NCI-H2227 (cell line): ENCODE measurements at regions not wholly inside any gene's neighbourhood (a gene's known extent, or its start where the extent isn't known, plus 50 kb on each side); places are given as distances from the start of the nearest gene placed in this dataset.
"Not testable (repeated sequence)": the region's sequence is repeated elsewhere in the genome, so short reads cannot be mapped to it uniquely, and the experiment has no call there.

Source experiments
- DNase-seq: peaks from one replicate; lab custom pipeline; 2025; ENCODE audit not compliant: unreplicated experiment; lab: John Stamatoyannopoulos, UW

DNA sequence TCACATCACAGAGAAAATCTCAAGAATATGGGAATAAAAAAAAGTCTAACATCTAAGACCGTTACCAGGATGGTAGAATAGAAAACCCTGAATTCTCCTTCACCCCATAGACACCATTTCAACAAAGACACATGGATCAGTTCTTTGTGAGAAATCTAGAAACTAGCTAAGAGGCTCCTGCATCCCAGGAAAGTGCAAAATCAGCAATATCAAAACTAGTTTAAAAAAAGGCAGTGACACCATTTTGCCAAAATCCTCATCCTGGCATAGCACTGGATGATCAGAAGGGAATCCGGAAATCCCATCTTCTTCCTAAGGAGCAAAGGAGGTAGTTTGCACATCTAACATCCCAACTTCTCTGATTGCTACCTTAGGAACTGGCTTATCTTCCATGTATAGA is 88.9 kb upstream of the MAGEE2 start:
- no peak for DNase-seq

DNA sequence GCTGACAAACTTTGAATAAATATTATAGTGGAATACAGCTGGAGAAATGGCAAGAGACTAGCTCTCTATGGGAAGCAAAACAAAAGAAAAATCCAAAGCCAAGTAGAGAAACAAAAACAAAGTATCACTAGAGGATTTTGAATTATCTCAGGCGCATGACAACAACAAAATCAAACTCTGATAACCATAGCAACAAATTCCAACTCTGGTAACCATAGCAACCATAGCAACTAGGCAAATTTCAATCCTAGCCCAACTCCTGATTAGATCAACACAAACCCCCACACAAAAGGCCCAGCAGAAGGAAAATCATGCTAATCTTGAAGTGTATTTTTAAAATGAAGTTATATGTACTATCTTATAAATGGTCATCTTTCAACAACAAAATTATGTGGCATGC is 98.4 kb upstream of the MAGEE2 start:
- DNase-seq = no peak

DNA sequence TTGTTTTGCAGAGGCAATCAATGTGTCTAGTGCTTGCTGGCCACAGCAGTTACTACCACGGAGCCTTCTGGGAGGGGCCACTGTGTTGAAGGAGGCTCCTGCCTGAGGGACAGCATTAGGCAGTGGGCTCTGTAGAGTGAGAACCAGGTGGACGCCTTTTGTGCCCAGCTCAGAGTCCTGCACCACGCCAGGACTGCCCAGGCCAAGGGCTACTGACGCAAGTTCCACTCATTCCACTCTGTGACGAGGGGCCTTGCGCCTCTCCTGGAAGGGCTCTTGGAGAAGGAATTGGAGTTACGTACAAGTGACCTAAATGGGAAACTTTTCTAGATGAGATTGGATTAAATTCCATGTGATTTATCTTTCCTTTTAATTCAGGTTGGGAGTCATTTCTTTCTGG is 102.8 kb upstream of the MAGEE2 start:
- no peak for DNase-seq

DNA sequence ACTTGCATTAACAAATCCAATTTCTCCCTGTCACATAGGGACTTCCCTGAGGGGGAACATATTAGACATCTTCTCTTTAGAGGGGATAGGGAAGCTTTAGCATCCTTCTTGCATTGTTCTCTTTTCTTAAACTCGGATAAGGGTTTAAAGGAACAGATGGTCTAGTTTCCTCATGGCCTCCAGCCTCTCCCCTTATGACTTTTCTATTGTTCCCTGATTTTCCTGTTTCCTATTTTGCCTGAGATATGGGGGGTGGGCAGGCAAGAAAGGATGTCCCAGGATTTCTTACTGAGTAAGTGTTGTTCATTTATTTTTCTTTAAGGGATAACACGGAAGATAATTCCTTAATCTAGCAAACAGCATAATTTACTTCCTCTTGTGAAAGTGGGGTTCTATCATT is 107.7 kb upstream of the MAGEE2 start:
- no peak for DNase-seq

DNA sequence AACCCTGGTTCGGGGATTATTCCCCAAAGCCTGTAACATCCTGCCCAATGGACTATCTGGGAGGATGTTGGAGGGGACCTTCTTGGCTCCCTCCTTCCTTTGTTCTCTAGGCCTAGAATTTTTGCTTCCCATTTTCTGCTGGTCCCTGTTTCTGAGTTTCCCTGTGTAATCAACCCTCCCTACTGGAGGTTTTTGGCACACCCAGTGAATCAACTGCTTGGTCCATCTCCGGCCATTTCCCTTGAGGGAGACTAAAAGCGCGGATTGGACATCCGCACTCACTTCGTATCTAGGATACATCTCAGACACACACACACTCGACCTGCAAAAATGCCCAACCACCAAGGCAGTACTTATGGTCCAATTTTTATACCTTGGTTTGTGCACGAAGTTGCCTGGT is 108.2 kb upstream of the MAGEE2 start:
- DNase-seq = no peak

DNA sequence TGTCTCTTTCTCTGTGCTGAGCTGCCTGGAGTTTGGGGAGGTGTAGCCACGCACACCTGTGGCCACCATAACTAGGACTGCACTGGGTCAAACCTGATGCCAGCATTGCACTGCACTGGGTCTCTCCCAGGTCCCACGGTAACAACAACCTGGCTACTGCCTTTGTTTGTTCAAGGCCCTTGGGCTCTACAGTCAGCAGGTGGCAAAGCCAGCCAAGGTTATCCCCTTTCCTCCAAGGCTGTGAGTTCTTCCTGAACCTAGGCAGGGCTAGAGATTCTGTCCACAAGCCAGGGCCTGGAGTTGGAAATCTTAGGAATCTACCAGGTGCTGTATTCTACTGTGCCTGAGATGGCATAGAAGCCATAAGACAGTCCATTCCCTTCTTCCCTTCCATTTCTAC is 126.7 kb upstream of the MAGEE2 start:
- no peak for DNase-seq

DNA sequence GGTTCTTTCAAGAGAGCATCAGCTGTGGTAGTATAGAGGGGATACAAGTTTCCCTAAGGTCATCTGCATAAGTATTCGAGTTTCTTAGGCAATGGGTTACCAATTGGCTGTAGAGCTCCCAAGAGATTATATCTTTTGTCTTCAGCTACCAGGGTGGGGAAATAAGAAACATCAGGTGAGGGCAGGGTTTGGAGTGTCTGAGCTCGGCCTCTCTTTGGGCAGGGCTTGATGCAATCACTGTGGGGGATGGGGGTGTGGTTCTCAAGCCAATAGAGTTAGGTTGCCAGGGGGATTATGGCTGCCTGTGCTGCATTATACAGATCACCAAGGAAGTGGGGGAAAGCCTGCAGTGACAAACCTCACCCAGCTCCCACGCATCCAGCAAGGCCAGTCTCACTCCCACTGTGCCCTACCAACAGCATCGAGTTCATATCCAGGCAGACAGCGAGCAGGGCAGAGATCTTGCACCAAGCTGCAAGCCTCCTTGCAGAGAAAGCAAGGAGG is 172.1 kb upstream of the MAGEE2 start:
- no peak for DNase-seq

DNA sequence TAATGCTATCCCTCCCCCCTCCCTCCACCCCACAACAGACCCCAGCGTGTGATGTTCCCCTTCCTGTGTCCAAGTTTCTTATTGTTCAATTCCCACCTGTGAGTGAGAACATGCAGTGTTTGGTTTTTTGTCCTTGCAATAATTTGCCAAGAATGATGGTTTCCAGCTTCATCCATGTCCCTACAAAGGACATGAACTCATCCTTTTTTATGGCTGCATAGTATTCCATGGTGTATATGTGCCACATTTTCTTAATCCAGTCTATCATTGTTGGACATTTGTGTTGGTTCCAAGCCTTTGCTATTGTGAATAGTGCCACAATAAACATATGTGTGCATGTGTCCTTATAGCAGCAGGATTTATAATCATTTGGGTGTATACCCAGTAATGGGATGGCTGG is 176.3 kb upstream of the MAGEE2 start:
- not testable (repeated sequence) for DNase-seq

DNA sequence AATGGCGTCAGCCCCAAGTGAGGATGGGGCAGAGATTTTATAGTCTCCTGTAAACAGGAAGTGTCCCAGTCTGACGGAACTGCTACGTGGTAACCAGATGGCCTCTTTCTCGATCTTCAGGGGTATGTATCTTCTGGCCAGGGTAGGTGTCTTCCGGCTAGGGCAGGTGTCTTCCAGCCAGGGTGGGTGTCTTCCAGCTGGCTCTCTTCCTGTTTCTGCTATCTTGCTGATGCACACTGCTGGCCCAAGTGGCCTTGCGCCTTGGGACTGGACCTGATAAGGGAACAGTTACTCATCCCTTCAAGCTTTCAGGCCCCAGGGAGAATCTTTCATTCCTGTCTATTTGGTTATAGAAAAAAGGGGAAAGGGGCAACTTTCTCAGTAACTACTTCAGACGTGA is 178.7 kb upstream of the MAGEE2 start:
- DNase-seq = no peak

DNA sequence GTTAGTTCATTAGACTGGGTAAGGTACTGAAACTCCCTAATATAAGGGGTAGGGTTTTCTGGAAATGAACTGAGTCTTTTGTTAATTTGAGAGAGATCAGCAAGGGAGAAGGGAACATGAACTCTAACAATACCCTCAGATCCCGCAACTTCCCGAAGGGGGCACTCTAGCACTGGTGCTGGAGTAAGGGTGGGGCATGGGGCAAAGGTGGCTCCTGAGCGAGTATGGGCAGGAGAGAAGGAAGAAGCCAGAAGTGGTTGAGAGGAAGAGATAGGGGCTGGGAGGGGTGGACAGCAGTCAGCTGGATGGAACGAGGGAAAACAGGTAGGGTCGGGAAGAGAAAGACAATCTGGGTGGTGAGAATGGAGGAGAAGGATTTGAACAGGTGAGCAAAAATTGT is 183.2 kb upstream of the MAGEE2 start:
- DNase-seq = no peak

DNA sequence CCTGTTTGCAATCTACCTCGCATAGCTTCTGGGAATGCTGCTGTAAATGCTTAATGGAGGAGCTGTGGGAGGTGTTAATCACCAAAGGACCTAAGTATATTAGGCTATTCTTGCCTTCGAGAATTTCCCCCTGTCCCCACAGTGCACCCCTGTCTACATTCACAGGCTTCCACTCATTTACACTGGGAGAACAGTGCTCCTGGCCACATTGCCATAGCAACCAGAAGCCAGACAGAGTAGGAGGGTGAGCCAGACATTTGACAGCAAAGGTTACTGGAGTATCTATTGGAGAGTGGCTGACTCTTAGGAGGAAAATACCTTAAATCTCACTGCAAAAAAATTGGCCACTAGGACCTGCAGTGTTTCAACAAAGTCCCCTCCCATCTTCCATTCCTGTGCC is 185.9 kb upstream of the PBDC1 start:
- DNase-seq = no peak

DNA sequence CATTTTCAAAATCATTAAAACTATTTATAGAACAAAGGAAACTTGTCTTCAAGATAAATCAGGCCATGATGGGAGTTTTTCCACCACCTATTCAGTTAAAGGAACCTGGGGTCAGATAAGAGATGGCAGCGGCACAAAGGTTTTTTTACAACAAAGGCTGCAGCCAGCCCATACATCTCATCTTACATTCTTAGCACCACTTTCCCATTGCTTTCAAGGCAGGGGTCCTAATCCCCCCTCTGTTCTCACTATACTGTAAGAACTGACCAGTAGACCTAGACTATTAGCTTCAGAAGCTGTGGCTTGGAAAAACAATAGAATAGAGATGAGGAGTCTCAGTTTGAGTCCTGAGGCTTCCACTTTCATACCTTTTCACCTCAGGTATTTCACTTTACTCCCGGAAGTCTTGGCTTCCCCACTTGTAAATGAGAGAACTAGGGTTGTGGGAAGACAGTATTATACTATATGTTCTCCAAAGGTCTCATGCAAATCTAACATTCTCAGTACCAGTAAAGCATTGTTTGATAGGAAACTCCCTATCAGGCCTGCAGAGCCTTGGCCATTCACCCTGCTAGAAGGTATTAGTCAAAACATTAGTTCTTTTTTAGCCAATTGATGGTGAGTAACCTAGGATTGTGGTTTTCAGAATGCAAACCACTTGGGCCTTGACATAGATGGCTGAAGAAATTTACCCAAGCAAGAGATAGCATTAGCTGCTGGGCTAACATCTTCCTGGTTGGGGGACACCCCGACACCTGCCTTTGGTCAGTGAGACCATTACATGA is 182.9 kb upstream of the PBDC1 start:
- DNase-seq = no peak

DNA sequence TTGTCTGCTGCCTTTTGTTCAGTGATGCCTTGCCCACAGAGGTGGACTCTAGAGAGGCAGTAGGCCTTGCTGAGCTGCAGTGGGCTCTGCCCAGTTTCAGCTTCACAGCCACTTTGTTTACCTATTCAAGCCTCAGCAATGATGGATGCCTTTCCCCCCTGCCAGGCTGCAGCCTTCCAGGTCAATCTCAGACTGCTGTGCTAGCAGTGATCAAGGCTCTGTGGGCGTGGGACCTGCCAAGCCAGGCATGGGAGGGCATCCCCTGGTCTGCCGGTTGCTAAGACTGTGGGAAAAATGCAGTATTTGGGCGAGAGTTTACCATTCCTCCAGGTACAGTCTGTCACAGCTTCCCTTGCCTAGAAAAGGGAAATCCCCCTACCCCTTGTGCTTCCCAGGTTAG is 175.2 kb upstream of the PBDC1 start:
- no peak for DNase-seq

DNA sequence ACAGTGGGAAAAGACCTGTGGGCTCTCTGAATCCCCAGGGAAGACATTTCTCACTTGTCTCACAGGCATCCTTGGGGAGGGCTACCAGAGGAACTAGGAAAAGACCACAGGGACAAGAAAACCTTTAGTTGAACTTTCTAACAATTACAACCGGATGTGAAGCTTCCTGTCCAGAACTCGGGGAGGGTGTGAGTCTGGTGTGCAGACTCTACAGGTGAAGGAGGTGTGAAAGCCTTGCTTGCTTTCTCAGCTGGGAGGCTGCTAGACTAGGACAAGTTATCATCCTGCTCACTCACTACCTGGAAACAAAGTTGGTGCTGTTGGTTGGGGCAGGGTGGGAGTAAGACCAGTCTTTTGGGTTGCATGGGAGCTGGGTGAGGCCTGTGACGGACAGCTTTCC is 158.5 kb upstream of the PBDC1 start:
- no peak for DNase-seq

DNA sequence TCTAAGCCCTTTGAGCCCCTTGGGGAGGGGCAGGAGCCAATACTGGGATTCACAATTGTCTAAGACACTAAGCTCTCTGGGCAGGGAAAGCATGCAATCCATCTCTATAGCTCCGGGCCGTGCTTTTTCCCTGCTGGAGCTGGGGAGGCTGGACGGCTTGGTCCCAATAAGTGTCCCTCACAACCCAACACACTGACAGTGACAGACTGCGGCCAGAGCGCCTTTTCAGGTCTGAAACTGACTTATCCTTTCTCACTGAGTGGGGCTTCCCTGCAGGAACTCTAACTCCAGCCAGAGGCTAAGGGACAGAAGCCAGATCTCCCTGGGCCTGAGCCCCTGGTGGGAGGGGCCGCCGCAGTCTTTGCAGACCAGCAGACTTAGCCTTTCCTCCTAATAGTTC is 146.6 kb upstream of the PBDC1 start:
- no peak for DNase-seq

DNA sequence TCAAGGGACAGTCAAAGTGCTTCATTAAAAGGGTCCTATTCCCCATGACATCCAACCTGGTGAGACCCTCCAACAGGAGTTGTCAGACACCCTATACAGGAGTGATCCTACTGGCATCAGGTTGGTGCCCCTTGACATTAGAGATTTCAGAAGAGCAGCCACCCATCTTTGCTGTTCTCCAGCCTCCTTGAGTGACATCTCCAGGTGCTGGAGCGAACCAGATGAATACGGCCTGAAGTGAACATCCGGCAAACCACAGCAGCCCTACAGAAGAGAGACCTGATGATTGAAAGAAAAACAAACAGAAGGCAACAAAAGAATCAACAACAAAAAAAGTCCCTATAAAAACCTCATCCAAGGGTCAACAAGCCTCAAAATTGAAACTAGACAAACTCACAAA is 146.1 kb upstream of the PBDC1 start:
- DNase-seq = no peak

DNA sequence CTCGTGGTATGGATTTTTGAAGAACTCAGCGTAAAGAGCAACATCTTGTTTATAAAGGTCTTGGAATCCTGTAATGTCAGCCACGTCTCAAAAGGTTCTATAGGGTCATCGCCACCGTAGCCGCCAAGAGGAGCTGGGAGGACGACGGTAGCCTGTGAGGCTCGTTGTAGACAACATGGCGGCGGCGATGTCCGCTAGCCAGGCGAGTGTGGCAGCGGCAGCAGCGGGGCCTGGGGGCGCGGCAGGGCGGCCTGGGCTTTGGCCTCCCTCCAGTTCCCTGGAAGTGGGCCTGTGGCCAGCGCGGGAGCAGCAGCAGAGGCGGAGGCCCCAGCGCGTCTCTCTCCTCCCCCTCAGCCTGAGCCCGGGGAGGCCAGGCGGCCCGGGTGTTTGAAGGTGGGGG is 143.5 kb upstream of the PBDC1 start:
- DNase-seq = peak; percentile 11

DNA sequence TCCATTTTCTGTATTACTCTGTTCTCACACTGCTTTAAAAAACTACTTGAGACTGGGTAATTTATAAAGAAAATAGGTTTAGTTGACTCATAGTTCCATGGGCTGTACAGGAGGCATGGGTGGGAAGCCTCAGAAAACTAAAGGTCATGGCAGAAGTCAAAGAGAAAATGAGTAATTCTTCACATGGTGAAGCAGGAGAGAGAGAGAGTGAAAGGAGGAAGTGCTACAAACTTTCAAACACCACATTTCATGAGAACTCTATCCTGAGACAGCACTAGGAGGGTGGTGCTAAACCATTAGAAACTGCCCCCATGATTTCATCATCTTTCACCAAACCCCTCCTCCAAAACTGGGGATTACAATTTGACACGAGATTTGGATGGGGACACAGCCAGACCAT is 108.0 kb upstream of the PBDC1 start:
- no peak for DNase-seq

DNA sequence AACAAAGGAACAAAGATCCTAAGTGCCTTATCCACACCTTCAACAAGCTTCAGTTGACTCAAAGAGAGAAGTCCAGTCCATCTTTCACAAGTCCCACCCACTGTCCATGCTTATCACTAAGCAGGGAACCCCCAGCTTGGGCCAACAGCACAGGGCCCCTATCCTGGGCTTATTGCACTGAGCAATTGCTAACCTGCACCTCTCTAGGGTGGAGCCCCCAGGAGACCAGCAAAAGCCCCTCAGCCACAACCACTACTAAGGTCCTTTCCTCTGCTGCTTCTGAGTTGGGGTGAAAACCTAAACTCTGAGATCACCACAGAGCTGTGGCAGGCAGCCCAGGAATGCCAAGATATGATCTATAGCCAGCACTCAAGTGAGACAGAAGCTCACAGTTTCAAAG is 96.7 kb upstream of the PBDC1 start:
- no peak for DNase-seq

DNA sequence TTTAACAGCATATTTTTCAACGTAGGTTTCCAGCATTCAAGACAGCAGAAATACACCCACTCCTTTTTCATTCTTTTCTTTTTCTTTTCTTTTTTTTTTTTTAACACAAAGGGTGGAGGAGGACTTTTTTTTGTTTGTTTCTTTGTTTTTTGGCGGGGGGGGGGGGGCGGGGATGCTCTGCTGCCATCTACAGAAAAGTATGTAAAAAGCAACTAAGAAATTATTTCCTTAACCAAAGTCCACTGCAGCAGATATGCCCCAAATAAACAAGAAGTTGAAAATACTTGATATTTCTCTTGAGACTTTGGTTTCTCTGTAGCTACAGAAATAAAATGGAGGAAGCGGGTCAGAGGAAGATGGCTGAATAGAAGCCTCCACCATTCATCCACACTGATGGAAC is 63.2 kb upstream of the PBDC1 start:
- DNase-seq = no peak
